ENCODE measurements at regions not wholly inside any gene's neighbourhood (a gene's known extent, or its start where the extent isn't known, plus 50 kb on each side); places are given as distances from the start of the nearest gene placed in this dataset.

DNA sequence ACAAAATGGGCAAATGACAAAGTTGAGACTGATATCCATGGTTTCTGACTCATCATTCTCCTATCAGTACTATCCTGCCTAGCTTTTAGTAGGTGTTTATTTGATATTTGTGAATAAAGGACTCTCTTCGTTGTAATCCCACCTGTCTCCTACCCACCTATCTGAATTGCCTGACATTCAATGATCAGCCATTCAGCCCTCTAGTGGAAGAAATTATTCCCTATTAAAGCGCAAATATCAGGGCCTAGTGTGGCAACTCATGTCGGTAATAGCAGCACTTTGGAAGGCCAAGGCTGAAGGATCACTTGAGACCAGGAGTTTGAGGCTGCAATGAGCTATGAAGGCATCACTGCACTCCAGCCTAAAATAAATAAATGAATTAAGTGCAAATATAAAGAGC, 195.7 kb upstream of the SETMAR start:
- DNase-seq: no peak
- no peaks in the 10 kb centered on the region for H3K36me3 Mint-ChIP-seq (ENCODE audit: low read depth)
- no peaks in the 10 kb centered on the region for H3K27me3 Mint-ChIP-seq
- intact Hi-C loops (cut with micrococcal nuclease): no loop called here
- no peaks in the 10 kb centered on the region for H3K4me1 Mint-ChIP-seq
- no peak overlapping the region for H3K4me3 Mint-ChIP-seq
- no peak overlapping the region for H3K27ac Mint-ChIP-seq
- H3K9me3 Mint-ChIP-seq: no peaks in the 10 kb centered on the region

DNA sequence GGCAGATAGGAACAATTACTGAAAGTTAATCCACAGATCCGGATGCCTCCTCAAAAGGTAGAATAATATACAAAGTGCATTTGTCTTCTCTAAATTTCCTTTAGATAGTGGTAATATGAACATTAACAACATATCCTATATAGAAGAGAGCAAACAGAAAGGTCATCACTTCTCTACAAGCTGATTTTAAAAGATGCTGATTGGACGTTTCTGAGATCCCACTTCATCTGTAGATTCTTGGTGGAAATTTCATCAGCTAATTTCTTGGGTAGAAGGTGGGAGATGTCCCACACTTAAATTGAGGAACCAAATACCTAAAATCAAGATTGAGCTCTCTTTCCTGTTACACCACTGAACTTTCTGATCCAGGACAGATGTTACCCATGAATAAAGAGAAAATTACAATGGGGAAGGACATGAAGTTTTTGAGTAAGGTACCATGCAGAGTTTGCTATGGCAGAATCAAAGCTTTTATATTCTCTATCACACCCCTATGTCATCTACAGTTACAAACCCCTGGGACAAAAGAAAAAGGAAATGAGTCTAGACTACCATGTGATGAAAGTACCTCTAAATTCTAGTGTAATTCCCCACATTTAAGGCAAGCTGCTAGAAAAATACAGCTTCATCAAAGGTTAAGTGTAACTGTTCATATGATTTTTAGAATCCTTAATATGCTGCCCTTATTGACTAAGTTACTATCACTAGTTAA, 189.2 kb upstream of the SETMAR start:
- H3K27me3 Mint-ChIP-seq: no peaks in the 10 kb centered on the region
- no peaks in the 10 kb centered on the region for H3K36me3 Mint-ChIP-seq (ENCODE audit: low read depth)
- no peaks in the 10 kb centered on the region for H3K9me3 Mint-ChIP-seq
- H3K27ac Mint-ChIP-seq: no peak overlapping the region
- intact Hi-C loops (cut with micrococcal nuclease): no loop called here
- no peak overlapping the region for H3K4me3 Mint-ChIP-seq
- H3K4me1 Mint-ChIP-seq: no peaks in the 10 kb centered on the region
- DNase-seq: no peak

DNA sequence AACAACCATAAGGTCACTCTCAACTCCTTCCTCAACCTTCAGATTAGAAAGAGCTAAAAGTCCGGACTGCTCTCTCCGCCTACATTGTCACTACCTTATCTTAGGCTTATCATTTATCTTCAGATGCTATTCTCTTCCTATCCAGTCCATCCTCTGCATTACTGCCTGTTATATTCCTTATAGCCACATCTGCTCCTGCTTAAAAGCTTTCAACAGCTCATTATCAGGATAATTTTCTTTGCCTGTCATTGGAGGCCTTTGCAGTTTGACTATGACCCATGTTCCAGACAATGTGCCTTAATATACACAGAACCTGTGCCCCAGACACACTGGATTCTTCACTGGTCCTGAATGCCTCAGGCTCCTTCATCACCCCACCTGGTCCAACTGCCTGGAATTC, 184.1 kb upstream of the SETMAR start:
- Mint-ChIP-seq H3K27me3 (no peaks in the 10 kb centered on the region), H3K4me3 (no peak overlapping the region), H3K27ac (no peak overlapping the region), H3K9me3 (no peaks in the 10 kb centered on the region), H3K36me3 (ENCODE audit: low read depth) (no peaks in the 10 kb centered on the region), H3K4me1 (no peaks in the 10 kb centered on the region)
- DNase-seq: no peak
- intact Hi-C loops (cut with micrococcal nuclease): no loop called here

DNA sequence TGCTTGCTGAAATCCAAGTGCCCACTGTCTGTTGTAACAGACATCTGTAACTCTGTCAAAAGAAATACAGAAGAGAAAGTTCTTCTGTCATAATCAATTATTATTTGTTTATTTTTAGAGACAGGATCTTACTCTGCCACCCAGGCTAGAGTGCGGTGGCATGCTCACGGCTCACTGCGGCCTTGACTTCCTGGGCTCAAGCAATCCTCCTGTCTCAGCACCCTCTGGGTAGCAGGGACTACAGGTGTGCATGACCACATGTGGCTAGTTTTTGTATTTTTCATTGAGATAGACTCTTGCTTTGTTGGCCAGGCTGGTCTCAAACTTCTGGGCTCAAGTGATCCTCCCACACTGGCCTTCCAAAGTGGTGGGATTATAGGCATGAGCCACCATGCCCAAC, 177.6 kb upstream of the SETMAR start:
- intact Hi-C loops (cut with micrococcal nuclease): no loop called here
- Mint-ChIP-seq H3K27me3 (no peaks in the 10 kb centered on the region), H3K27ac (no peak overlapping the region), H3K36me3 (ENCODE audit: low read depth) (no peaks in the 10 kb centered on the region), H3K4me3 (no peak overlapping the region), H3K9me3 (no peaks in the 10 kb centered on the region), H3K4me1 (no peaks in the 10 kb centered on the region)
- no peak for DNase-seq

DNA sequence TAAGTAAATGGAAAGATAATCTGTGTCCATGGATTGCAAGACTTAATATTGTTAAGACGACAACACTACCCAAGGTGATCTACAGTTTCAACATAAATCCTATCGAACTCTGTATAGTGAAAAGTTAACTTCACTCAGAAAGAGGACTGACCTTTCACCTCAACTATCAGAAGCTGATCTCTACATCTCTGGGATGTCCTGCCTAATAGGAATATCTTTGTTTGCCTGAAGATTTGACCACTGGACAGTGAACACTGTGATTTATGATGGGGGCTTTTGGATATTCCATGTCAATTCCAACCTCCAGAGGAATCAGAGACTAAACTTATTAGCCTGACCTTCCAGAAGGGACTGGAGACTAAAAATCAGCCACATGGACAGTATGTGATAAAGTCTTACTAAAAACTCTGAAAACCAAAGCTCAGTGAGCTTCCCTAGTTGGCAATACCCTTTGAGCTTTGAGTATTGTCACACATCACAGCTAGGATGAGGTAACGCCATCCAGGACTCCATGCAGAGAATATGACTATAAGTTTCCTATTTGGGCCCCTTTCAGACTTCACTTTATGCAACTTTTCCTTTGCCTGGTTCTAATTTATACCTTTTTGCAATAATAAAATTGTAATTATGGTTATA, 164.9 kb upstream of the SETMAR start:
- intact Hi-C loops (cut with micrococcal nuclease): no loop called here
- Mint-ChIP-seq H3K9me3 (no peaks in the 10 kb centered on the region), H3K27me3 (no peaks in the 10 kb centered on the region), H3K36me3 (ENCODE audit: low read depth) (no peaks in the 10 kb centered on the region), H3K4me3 (no peak overlapping the region), H3K4me1 (no peaks in the 10 kb centered on the region), H3K27ac (no peak overlapping the region)
- DNase-seq: no peak

DNA sequence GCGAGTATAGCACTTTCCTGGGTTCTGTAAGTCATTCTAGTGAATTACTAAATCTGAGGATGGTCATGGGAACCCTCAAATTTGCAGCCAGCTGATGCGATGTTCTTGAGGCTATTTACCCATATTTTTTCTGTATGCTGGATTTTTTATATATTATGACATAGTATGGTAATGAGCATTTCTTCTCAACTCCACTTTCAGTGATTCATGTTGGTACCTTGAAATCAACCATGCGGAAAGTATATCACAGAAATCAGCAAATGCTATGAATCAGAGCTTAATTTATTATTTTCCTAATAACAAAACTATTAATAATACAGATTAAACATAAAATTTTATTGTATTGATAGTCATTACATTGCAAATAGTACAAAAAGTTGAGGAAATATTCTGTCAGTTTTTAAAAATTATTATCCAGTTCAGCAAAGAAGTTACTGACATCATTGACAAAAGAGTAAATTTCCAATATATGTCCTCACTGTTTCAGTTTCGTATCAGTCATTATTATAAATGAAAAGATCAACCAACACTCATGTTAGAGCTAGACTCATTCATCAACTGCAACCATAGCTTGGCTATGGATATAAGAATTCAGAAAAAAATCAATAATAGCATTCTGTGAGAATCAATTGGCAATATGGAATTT, 164.3 kb upstream of the SETMAR start:
- Mint-ChIP-seq H3K4me3 (no peak overlapping the region), H3K27me3 (no peaks in the 10 kb centered on the region), H3K9me3 (no peaks in the 10 kb centered on the region), H3K4me1 (no peaks in the 10 kb centered on the region), H3K36me3 (ENCODE audit: low read depth) (no peaks in the 10 kb centered on the region), H3K27ac (no peak overlapping the region)
- no peak for DNase-seq
- intact Hi-C loops (cut with micrococcal nuclease): no loop called here

DNA sequence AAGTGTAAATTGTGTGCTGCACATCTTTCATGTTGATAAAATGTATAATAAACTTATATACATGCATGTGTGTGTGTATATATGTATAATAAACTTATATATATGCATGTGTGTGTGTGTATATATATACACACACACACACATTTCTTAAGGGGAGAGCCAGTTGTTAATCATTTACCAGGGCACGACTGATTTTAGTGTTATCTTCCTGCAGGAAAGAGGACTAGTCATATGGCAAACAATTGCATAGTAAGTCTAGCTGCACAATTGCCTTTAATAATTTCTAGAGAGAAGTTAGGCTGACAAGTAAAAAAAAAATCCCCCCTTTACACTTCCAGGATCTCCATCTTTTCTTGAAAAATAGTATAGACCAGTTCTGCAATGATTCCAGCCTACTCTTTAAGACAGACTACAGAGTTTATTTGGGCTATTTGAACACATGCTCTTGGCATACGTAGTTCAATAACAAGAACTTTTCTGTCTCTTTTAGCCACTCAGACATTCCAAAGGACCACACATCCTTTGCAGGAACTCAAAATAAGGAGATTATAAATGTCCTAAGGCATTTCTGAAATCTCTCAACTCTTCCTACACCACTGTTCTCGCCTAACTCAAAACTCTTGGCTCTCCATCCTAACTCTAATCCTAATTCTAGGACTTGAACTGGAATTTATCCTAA, 163.6 kb upstream of the SETMAR start:
- Mint-ChIP-seq H3K27ac (no peak overlapping the region), H3K27me3 (no peaks in the 10 kb centered on the region)

DNA sequence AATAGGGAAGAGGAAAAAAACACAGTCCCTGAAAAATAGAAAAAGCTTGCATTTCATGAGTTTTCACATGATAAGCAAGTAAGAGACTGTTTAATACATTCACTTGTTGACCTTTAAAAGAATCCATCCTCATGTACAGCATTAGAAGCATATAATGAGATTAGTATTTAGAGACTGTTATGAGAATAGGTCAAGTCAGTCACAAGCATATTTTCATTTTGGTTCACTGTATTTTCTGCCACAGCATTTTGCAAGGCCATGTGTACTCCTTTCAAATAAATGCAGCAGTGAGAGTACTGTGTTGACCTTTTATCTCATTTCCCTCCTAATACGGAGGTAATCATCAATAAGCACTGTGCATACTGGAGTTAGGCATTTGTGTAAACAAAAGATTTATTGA, 162.2 kb upstream of the SETMAR start:
- intact Hi-C loops (cut with micrococcal nuclease): no loop called here
- H3K4me3 Mint-ChIP-seq: no peak overlapping the region
- no peaks in the 10 kb centered on the region for H3K36me3 Mint-ChIP-seq (ENCODE audit: low read depth)
- no peaks in the 10 kb centered on the region for H3K27me3 Mint-ChIP-seq
- no peaks in the 10 kb centered on the region for H3K4me1 Mint-ChIP-seq
- no peaks in the 10 kb centered on the region for H3K9me3 Mint-ChIP-seq
- no peak overlapping the region for H3K27ac Mint-ChIP-seq
- no peak for DNase-seq

More for the DNA sequence above, 163.6 kb upstream of the SETMAR start:
- Mint-ChIP-seq H3K4me1 (no peaks in the 10 kb centered on the region), H3K36me3 (ENCODE audit: low read depth) (no peaks in the 10 kb centered on the region), H3K4me3 (no peak overlapping the region), H3K9me3 (no peaks in the 10 kb centered on the region)
- intact Hi-C loops (cut with micrococcal nuclease): no loop called here
- DNase-seq: no peak

DNA sequence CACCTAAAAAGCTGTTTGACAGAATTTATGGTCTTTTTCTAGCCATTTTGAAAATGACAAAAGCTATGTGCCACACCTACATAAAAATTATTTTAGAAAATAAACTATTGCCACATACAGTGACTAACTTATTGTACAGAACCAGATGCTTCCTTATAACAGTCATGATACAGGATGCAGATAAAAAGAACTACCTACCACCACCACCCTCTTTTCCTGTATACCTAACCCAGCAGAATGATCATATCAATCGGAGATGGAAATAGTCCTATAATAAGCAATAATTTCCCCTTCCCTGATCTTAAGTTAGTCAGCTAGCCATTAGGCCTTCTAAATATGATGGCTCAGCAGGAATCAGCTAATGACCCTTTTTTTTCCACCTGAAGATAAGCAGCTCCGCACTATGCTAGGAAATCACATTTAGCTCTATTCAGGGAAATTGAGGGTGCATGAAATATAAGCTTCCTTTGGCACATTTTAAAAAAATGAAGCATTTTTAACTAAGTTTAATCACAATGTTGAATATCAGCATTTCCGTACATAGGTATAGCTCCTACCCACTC, 155.5 kb upstream of the SETMAR start:
- Mint-ChIP-seq H3K27ac (no peak overlapping the region), H3K4me1 (no peaks in the 10 kb centered on the region), H3K9me3 (no peaks in the 10 kb centered on the region), H3K36me3 (ENCODE audit: low read depth) (no peaks in the 10 kb centered on the region), H3K4me3 (no peak overlapping the region), H3K27me3 (no peaks in the 10 kb centered on the region)
- DNase-seq: no peak
- intact Hi-C loops (cut with micrococcal nuclease): no loop called here

DNA sequence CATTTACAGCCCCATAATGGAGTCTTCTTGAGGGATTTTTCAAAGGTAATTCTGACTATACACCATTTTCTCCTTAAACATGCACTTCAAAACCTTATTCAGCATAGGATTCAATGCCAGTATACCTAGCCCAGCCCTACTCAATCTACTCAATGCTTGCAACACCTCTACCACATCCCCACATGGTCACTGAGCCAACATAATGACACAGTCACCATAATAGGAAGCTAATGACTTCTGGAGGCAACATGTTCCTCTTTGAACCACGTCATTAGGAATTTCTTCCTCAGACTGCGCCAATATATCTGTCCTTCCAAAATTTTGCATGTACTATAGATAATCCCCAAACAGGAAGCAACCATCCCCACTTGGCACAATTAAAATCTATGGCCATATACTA, 153.9 kb upstream of the SETMAR start:
- Mint-ChIP-seq H3K27me3 (no peaks in the 10 kb centered on the region), H3K4me1 (no peaks in the 10 kb centered on the region), H3K27ac (no peak overlapping the region), H3K4me3 (no peak overlapping the region), H3K9me3 (no peaks in the 10 kb centered on the region), H3K36me3 (ENCODE audit: low read depth) (no peaks in the 10 kb centered on the region)
- intact Hi-C loops (cut with micrococcal nuclease): no loop called here
- DNase-seq: no peak

DNA sequence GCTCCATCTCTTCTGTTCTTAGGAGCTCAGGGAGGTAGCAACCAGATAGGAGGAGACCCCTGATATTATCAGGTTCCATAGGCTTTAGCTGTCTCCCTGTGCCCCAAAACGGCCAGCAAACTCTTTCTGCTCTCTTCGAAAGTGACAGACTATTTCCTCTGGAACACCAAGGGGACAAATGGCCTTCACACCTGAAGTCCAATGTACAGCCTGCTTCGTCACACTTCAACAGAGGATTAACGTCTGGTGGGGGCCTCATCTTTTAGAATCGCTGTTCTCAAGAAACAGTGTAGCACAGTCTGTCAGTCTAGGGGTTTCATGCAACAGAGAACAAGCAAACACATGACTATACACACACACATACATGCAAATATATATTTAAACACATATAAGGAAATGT, 152.4 kb upstream of the SETMAR start:
- no peaks in the 10 kb centered on the region for H3K36me3 Mint-ChIP-seq (ENCODE audit: low read depth)
- no peaks in the 10 kb centered on the region for H3K4me1 Mint-ChIP-seq
- H3K27me3 Mint-ChIP-seq: no peaks in the 10 kb centered on the region
- no peak overlapping the region for H3K27ac Mint-ChIP-seq
- H3K4me3 Mint-ChIP-seq: no peak overlapping the region
- intact Hi-C loops (cut with micrococcal nuclease): no loop called here
- DNase-seq: no peak
- H3K9me3 Mint-ChIP-seq: no peaks in the 10 kb centered on the region

DNA sequence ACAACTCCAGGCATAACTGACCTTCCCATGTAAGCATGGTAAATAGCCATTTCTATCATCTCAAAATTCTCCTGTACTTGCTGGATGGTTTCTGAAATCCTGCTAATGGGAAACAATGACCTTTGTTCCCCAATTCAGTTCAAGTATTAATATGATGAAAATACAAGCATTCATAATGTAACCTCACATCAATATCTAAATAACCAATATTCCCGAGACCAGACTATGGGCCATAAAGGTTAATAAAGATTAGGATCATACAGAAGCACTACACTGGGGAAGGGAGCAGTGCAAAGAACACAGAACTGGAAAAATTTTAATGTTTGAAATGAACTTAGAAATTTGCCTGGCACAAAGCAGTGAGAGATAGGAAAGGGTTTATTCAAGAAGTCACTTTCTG, 151.3 kb upstream of the SETMAR start:
- no peaks in the 10 kb centered on the region for H3K9me3 Mint-ChIP-seq
- H3K36me3 Mint-ChIP-seq (ENCODE audit: low read depth): no peaks in the 10 kb centered on the region
- intact Hi-C loops (cut with micrococcal nuclease): no loop called here
- no peak overlapping the region for H3K27ac Mint-ChIP-seq
- H3K4me1 Mint-ChIP-seq: no peaks in the 10 kb centered on the region
- H3K27me3 Mint-ChIP-seq: no peaks in the 10 kb centered on the region
- DNase-seq: no peak
- no peak overlapping the region for H3K4me3 Mint-ChIP-seq

DNA sequence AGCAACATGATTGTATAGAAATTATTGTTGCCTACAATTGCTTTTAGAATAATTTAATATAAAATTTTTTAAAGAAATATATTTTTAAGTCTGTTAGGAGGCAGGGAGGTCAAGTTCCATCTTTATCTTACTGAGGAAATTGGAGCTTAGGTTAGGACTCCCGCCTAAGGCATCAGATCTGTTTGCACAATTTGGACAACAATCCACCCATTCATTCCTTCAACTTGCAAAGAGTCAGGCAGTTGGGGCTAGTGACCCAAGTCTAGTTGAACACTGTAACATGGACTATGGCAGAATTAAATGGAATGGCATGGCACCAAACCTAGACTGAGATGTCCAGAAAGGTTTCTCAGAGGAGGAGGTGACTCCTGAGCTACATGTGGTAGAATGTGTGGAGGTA, 149.4 kb upstream of the SETMAR start:
- intact Hi-C loops (cut with micrococcal nuclease): no loop called here
- Mint-ChIP-seq H3K4me1 (no peaks in the 10 kb centered on the region), H3K9me3 (no peaks in the 10 kb centered on the region), H3K4me3 (no peak overlapping the region), H3K27ac (no peak overlapping the region), H3K36me3 (ENCODE audit: low read depth) (no peaks in the 10 kb centered on the region), H3K27me3 (no peaks in the 10 kb centered on the region)
- no peak for DNase-seq

DNA sequence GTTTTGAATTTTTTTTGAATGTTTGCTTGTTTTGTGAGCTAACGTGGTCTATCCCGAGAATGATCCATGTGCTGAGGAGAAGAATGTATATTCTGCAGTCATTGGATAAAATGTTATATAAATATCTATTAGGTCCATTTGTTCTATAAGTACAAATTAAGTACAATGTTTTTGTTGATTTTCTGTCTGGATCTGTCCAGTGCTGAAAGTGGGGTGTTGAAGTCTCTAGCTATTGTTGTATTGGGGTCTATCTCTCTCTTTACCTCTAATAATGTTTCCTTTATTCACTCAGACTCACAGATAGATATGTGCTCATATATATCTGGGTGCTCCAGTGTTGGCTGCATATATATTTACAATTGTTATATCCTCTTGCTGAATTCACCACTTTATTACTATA, 144.8 kb upstream of the SETMAR start:
- H3K9me3 Mint-ChIP-seq: no peaks in the 10 kb centered on the region
- H3K36me3 Mint-ChIP-seq (ENCODE audit: low read depth): no peaks in the 10 kb centered on the region
- intact Hi-C loops (cut with micrococcal nuclease): no loop called here
- no peaks in the 10 kb centered on the region for H3K27me3 Mint-ChIP-seq
- no peak overlapping the region for H3K27ac Mint-ChIP-seq
- no peak for DNase-seq
- H3K4me3 Mint-ChIP-seq: no peak overlapping the region
- no peaks in the 10 kb centered on the region for H3K4me1 Mint-ChIP-seq

Measured in activated CD4-positive, alpha-beta T cell treated with anti-CD3 and anti-CD28 coated beads, Interleukin-2, amount 10 ng/mL, durations not matched to agents 24 days and 14 days (primary cell).